HEK293 (cell line): ENCODE measurements at regions not wholly inside any gene's neighbourhood (a gene's known extent, or its start where the extent isn't known, plus 50 kb on each side); places are given as distances from the start of the nearest gene placed in this dataset.

ENCODE experiments used
- CTCF ChIA-PET: fragments of 350-600 bp; formaldehyde crosslinking; extraction: SDS; loops from one replicate; lab custom pipeline; 2021; ENCODE audit warnings: antibody characterized with exemption; lab: Yijun Ruan, JAX
- POLR2A ChIA-PET: fragments of 300-600 bp; formaldehyde crosslinking; extraction: SDS; loops from one replicate; lab custom pipeline; 2020; ENCODE audit warnings: antibody characterized with exemption, inconsistent platforms; lab: Yijun Ruan, JAX
- H3K27ac ChIP-seq: fragments of 200-500 bp; sonication (Bioruptor generic); 2 replicates; pipeline ENCODE4 v1.5.1; 2014; ENCODE audit warnings: low read depth, low read length, control low read depth, inconsistent platforms; ENCODE audit errors: extremely low read depth
- H3K36me3 ChIP-seq, 2 experiments: fragments of 200-500 bp in 1 of 2; sonication (Bioruptor generic) in 1 of 2; 1 replicate in 1 of 2; 2 replicates in 1 of 2; pipeline ENCODE4 v1.5.1; 2014 to 2017; ENCODE audit warnings: inconsistent platforms in 2 of 2, low read length in 2 of 2; ENCODE audit not compliant: control insufficient read depth in 2 of 2, insufficient read depth in 1 of 2
- H3K4me1 ChIP-seq: fragments of 200-500 bp; sonication (Bioruptor generic); 2 replicates; pipeline ENCODE4 v1.5.1; 2014; ENCODE audit warnings: mild to moderate bottlenecking, low read length, inconsistent platforms; ENCODE audit not compliant: control insufficient read depth, insufficient read depth
- H3K4me3 ChIP-seq: 2 replicates; pipeline ENCODE4 v1.5.1; 2011; ENCODE audit warnings: low read depth, mild to moderate bottlenecking, control low read depth, low read length, moderate library complexity
- H3K9me3 ChIP-seq: fragments of 200-500 bp; sonication (Bioruptor generic); 2 replicates; pipeline ENCODE4 v1.5.1; 2014; ENCODE audit warnings: low read depth, low read length, inconsistent platforms; ENCODE audit not compliant: control insufficient read depth, insufficient read depth
- EGR2 ChIP-seq: fragments of 450-650 bp; formaldehyde crosslinking; IDR thresholded peaks from 2 replicates; pipeline ENCODE4 v1.5.1; 2016; ENCODE audit warnings: low read depth, missing biosample characterization, missing genetic modification characterization
- GFI1B ChIP-seq: fragments of 450-650 bp; formaldehyde crosslinking; IDR thresholded peaks from 2 replicates; pipeline ENCODE4 v1.5.1; 2016; ENCODE audit warnings: missing biosample characterization, missing genetic modification characterization
- GLI4 ChIP-seq: fragments of 450-650 bp; formaldehyde crosslinking; IDR thresholded peaks from 2 replicates; pipeline ENCODE4 v1.5.1; 2016; ENCODE audit warnings: missing biosample characterization, missing genetic modification characterization
- GLIS1 ChIP-seq: fragments of 450-650 bp; formaldehyde crosslinking; IDR thresholded peaks from 2 replicates; pipeline ENCODE4 v1.5.1; 2016; ENCODE audit warnings: missing biosample characterization, missing genetic modification characterization
- KLF17 ChIP-seq: fragments of 450-650 bp; formaldehyde crosslinking; IDR thresholded peaks from 2 replicates; pipeline ENCODE4 v1.5.1; 2016; ENCODE audit warnings: missing biosample characterization, missing genetic modification characterization
- SP2 ChIP-seq: fragments of 450-650 bp; formaldehyde crosslinking; IDR thresholded peaks from 2 replicates; pipeline ENCODE4 v1.5.1; 2016; ENCODE audit warnings: missing biosample characterization, missing genetic modification characterization
- TRIM28 ChIP-seq: IDR thresholded peaks from 2 replicates; pipeline ENCODE4 v1.6.1; 2011; ENCODE audit warnings: low read length, control low read depth, borderline replicate concordance
- ZBTB11 ChIP-seq: fragments of 450-650 bp; formaldehyde crosslinking; conservative IDR thresholded peaks from 2 replicates; pipeline ENCODE4 v1.5.1; 2016; ENCODE audit warnings: low read depth, missing biosample characterization, missing genetic modification characterization
- ZFP3 ChIP-seq: fragments of 450-650 bp; formaldehyde crosslinking; IDR thresholded peaks from 2 replicates; pipeline ENCODE4 v1.5.1; 2016; ENCODE audit warnings: low read depth, missing biosample characterization, missing genetic modification characterization
- ZIC2 ChIP-seq: fragments of 450-650 bp; formaldehyde crosslinking; IDR thresholded peaks from 2 replicates; pipeline ENCODE4 v1.5.1; 2016; ENCODE audit warnings: missing biosample characterization, missing genetic modification characterization
- ZNF121 ChIP-seq: fragments of 450-650 bp; formaldehyde crosslinking; IDR thresholded peaks from 2 replicates; pipeline ENCODE4 v1.5.1; 2016; ENCODE audit warnings: missing biosample characterization, missing genetic modification characterization
- ZNF132 ChIP-seq: fragments of 450-650 bp; formaldehyde crosslinking; IDR thresholded peaks from 2 replicates; pipeline ENCODE4 v1.5.1; 2017; ENCODE audit warnings: missing biosample characterization, missing genetic modification characterization, borderline replicate concordance
- ZNF133 ChIP-seq: fragments of 450-650 bp; formaldehyde crosslinking; IDR thresholded peaks from 2 replicates; pipeline ENCODE4 v1.5.1; 2016; ENCODE audit warnings: missing biosample characterization, missing genetic modification characterization
- ZNF248 ChIP-seq: fragments of 450-650 bp; formaldehyde crosslinking; IDR thresholded peaks from 2 replicates; pipeline ENCODE4 v1.5.1; 2017; ENCODE audit warnings: missing biosample characterization, missing genetic modification characterization
- ZNF335 ChIP-seq: fragments of 450-650 bp; formaldehyde crosslinking; conservative IDR thresholded peaks from 2 replicates; pipeline ENCODE4 v1.5.1; 2016; ENCODE audit warnings: missing biosample characterization, missing genetic modification characterization
- ZNF341 ChIP-seq: fragments of 450-650 bp; formaldehyde crosslinking; IDR thresholded peaks from 2 replicates; pipeline ENCODE4; 2016; ENCODE audit warnings: low read depth, missing biosample characterization, missing genetic modification characterization
- ZNF350 ChIP-seq: fragments of 450-650 bp; formaldehyde crosslinking; IDR thresholded peaks from 2 replicates; pipeline ENCODE4 v1.5.0; 2017; ENCODE audit warnings: missing biosample characterization, mild to moderate bottlenecking, missing genetic modification characterization
- ZNF544 ChIP-seq: fragments of 450-650 bp; formaldehyde crosslinking; IDR thresholded peaks from 2 replicates; pipeline ENCODE4 v1.5.0; 2017; ENCODE audit warnings: missing biosample characterization, missing genetic modification characterization
- ZNF548 ChIP-seq: fragments of 450-650 bp; formaldehyde crosslinking; IDR thresholded peaks from 2 replicates; pipeline ENCODE4 v1.5.1; 2016; ENCODE audit warnings: missing biosample characterization, missing genetic modification characterization
- ZNF555 ChIP-seq: fragments of 450-650 bp; formaldehyde crosslinking; conservative IDR thresholded peaks from 2 replicates; pipeline ENCODE4 v1.5.1; 2017; ENCODE audit warnings: missing biosample characterization, mild to moderate bottlenecking, missing genetic modification characterization, inconsistent platforms
- ZNF580 ChIP-seq: fragments of 450-650 bp; formaldehyde crosslinking; IDR thresholded peaks from 2 replicates; pipeline ENCODE4 v1.5.1; 2016; ENCODE audit warnings: missing biosample characterization, missing genetic modification characterization
- ZNF623 ChIP-seq: fragments of 450-650 bp; formaldehyde crosslinking; IDR thresholded peaks from 2 replicates; pipeline ENCODE4 v1.5.1; 2016; ENCODE audit warnings: missing biosample characterization, missing genetic modification characterization
- ZNF837 ChIP-seq: fragments of 450-650 bp; formaldehyde crosslinking; IDR thresholded peaks from 2 replicates; pipeline ENCODE4 v1.5.1; 2016; ENCODE audit warnings: missing biosample characterization, missing genetic modification characterization
- ZSCAN18 ChIP-seq: fragments of 450-650 bp; formaldehyde crosslinking; IDR thresholded peaks from 2 replicates; pipeline ENCODE4 v1.5.1; 2016; ENCODE audit warnings: missing biosample characterization, missing genetic modification characterization
- TF ChIP-seq, protein P1 (sequence below): fragments of 450-650 bp; formaldehyde crosslinking; IDR thresholded peaks from 2 replicates; pipeline ENCODE4 v1.5.1; 2017; ENCODE audit warnings: missing biosample characterization, missing genetic modification characterization

DNA sequence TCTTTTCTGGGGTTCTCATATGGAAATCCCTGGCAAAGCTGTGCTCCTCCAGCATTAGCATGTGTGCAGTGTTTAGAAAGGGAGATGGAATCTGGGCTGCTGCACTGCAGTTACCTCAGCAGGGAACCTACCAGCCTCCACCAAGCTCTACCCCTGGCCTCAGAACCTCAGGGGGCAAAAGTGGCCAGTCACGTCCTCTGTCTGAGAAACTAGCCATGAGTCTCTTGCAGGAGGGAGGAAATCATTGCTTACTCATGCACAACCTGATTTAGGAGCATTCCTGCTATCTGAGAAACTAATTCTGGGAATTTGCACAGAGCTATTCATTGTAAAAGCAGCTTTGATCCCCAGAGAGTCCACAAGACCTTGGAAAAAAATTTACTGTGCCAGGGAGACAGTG lies 80.6 kb upstream of the IPO9 start:
- peaks cover 8% of the 10 kb centered on the region for H3K4me1 ChIP-seq
- no peaks in the 10 kb centered on the region for H3K9me3 ChIP-seq
- CTCF ChIA-PET = interaction anchor here (0.7 to 1.7 kb wide), 4 partner anchors 35 to 403 kb away, joined by 3 to 5 read pairs (median 4); no protein-coding TSS in a partner anchor
- TF ChIP-seq SP2 (tag by site-specific recombination) (no peak), ZNF132 (tag by site-specific recombination) (no peak), TRIM28 (0 out of 2 replicates have a peak, but pooled peaks have one; percentile 30), ZIC2 (tag by site-specific recombination) (peak; percentile 85), GLIS1 (peak; percentile 49; the same call in 1 of the 2 replicates), GLI4 (tag by site-specific recombination) (no peak), ZSCAN18 (tag by site-specific recombination) (no peak), ZFP3 (tag by site-specific recombination) (peak; percentile 53; the same call in 1 of the 2 replicates), ZNF350 (tag by site-specific recombination) (no peak)
- TF ChIP-seq, all 188 proteins: peak for 4
- POLR2A ChIA-PET = no interaction called here
- H3K36me3 ChIP-seq = no peaks in the 10 kb centered on the region
- H3K27ac ChIP-seq = no peak overlapping the region
- H3K4me3 ChIP-seq = no peak overlapping the region

DNA sequence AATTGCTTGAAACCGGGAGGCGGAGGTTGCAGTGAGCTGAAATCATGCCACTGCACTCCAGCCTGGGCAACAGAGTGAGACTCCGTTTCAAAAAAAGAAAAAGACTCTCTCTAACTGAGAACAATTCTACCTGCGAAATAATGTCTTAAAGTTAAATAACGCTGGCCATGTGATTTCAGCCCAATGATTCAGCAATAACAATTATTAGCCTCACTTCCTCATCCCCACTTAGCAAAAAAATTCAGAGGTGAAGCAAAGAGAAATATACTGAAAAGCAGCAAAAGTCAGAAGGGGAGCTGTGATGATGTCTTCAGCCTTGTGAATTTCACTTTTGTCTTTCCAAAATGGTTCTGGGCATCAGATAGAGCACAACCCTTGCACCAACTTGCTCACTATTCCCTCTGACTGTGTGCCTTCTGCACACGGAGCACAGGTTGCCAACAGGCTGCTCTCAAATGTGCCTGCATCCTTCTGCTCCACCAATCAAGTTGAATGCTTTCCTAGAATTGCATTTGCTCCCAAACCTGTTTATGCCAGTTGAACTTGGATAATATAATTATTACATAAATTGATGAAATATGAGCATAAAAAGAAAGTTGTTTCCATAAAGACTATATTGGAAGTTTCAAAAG lies 79.8 kb upstream of the IPO9 start:
- ChIA-PET CTCF (interaction anchor here (0.6 to 1.7 kb wide), 5 partner anchors 36 to 404 kb away, joined by 3 to 5 read pairs (median 3); no protein-coding TSS in a partner anchor), POLR2A (no interaction called here)
- peaks cover 10% of the 10 kb centered on the region for H3K4me1 ChIP-seq

DNA sequence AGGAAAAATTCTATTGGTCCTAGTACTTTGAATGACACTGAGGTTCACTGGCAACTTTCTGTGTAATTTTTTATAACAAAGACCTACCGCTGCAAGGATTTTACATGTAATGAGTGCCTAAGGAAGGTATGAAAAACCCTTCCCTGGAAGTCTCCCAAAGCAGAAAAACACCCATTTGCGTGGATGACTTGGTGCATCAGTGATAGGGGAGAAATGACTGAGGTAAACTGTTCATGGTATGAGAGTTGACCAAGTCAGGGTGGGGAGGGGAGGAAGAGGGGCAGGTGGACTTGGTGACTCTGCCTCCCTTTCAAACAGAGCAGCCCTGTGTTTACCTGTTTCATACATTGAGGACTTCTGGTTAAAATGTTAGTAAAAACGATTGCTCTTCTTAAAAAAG lies 78.8 kb upstream of the IPO9 start:
- no peaks in the 10 kb centered on the region for H3K36me3 ChIP-seq
- H3K4me3 ChIP-seq = no peak overlapping the region
- ChIA-PET CTCF (no interaction called here), POLR2A (no interaction called here)
- H3K9me3 ChIP-seq = no peaks in the 10 kb centered on the region
- H3K27ac ChIP-seq = no peak overlapping the region
- TF ChIP-seq KLF17 (no peak), ZNF580 (no peak), ZNF248 (tag by site-specific recombination) (no peak), GFI1B (tag by site-specific recombination) (no peak), ZNF544 (tag by site-specific recombination) (no peak), ZNF335 (tag by site-specific recombination) (no peak), ZNF133 (tag by site-specific recombination) (no peak), ZNF623 (tag by site-specific recombination) (no peak), ZNF341 (tag by site-specific recombination) (no peak), ZNF555 (tag by site-specific recombination) (no peak), GLIS1 (no peak), EGR2 (tag by site-specific recombination) (no peak), ZBTB11 (tag by site-specific recombination) (no peak), ZNF837 (tag by site-specific recombination) (no peak)
- TF ChIP-seq, protein P1, sequence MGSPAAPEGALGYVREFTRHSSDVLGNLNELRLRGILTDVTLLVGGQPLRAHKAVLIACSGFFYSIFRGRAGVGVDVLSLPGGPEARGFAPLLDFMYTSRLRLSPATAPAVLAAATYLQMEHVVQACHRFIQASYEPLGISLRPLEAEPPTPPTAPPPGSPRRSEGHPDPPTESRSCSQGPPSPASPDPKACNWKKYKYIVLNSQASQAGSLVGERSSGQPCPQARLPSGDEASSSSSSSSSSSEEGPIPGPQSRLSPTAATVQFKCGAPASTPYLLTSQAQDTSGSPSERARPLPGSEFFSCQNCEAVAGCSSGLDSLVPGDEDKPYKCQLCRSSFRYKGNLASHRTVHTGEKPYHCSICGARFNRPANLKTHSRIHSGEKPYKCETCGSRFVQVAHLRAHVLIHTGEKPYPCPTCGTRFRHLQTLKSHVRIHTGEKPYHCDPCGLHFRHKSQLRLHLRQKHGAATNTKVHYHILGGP (tag by site-specific recombination) = no peak
- peaks cover 10% of the 10 kb centered on the region for H3K4me1 ChIP-seq

More for the DNA sequence above, 79.8 kb upstream of the IPO9 start:
- Histone ChIP-seq H3K36me3 (no peaks in the 10 kb centered on the region), H3K9me3 (no peaks in the 10 kb centered on the region), H3K27ac (no peak overlapping the region), H3K4me3 (no peak overlapping the region)
- no peak for TF ChIP-seq ZNF548 (tag by site-specific recombination)
- TF ChIP-seq ZNF121 (tag by site-specific recombination) = 0 out of 2 replicates have a peak, but pooled peaks have one; percentile 58
